HUES48 (cell line): ENCODE measurements at regions not wholly inside any gene's neighbourhood (a gene's known extent, or its start where the extent isn't known, plus 50 kb on each side); places are given as distances from the start of the nearest gene placed in this dataset.

ENCODE experiments used
- H3K27ac ChIP-seq: one replicate; pipeline ENCODE4 v1.7.0; 2013; ENCODE audit warnings: low read depth, low read length, inconsistent platforms
- H3K27me3 ChIP-seq: 2 replicates; pipeline ENCODE4 v1.6.1; 2013; ENCODE audit warnings: mild to moderate bottlenecking, low read length; ENCODE audit not compliant: control insufficient read depth, insufficient read depth
- H3K36me3 ChIP-seq: 2 replicates; pipeline ENCODE4 v1.6.1; 2013; ENCODE audit warnings: low read length; ENCODE audit not compliant: control insufficient read depth, insufficient read depth
- H3K4me1 ChIP-seq: 2 replicates; pipeline ENCODE4 v1.6.1; 2013; ENCODE audit warnings: mild to moderate bottlenecking, low read length; ENCODE audit not compliant: control insufficient read depth, insufficient read depth
- H3K4me3 ChIP-seq: 2 replicates; pipeline ENCODE4 v1.5.1; 2013; ENCODE audit warnings: mild to moderate bottlenecking, low read depth, low read length
- H3K9ac ChIP-seq: 2 replicates; pipeline ENCODE4 v1.6.1; 2013; ENCODE audit warnings: mild to moderate bottlenecking, low read depth, low read length, moderate library complexity
- H3K9me3 ChIP-seq: 2 replicates; pipeline ENCODE4 v1.6.1; 2013; ENCODE audit warnings: low read length; ENCODE audit not compliant: control insufficient read depth, insufficient read depth

DNA sequence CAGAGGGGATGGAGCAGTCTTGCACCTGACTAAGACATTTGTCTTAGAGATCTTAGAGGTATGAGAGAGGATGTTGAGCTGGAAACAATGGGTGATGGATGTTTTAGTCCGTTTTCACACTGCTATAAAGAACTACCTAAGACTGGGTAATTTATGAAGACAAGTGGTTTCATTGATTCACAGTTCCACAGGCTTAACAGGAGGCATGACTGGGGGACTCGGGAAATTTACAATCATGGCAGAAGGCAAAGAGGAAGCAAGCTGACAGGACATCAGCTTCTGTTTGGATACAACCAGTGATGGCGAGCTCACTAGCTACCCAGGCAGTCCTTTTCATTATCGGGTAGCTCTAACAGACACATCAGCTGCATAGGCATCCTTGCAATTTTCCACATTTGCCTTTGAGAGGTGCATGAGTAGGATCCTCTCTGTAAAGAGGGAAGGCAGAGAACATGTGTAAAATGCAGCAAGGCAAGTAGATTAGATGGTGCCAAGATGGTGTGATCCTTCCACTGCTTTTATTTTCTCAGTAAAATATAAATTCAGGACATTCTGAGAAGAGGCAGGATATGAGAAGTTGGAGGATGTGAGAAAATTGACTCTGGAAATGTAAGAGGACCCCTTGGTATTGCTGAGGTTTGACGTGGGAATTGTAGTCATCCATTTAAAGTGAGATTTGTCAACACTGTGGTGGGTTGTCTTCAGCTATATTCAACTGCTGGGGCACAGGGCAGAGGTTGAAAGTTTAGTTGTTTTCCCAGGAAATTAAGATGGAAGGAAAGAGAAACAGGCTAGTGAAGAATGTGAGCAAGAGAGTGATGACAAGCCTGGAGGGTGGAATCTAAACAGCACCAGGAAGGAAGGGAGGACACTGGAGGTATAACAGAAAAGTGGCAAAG, 1140.0 kb upstream of the AUTS2 start:
- H3K27ac ChIP-seq, result no peak overlapping the region
- no peaks in the 10 kb centered on the region for H3K27me3 ChIP-seq
- no peak overlapping the region for H3K9ac ChIP-seq
- H3K36me3 ChIP-seq, result no peaks in the 10 kb centered on the region
- H3K4me3 ChIP-seq, result no peak overlapping the region
- peaks cover 3% of the 10 kb centered on the region; the same call in 1 of the 2 replicates for H3K9me3 ChIP-seq
- H3K4me1 ChIP-seq, result no peaks in the 10 kb centered on the region

DNA sequence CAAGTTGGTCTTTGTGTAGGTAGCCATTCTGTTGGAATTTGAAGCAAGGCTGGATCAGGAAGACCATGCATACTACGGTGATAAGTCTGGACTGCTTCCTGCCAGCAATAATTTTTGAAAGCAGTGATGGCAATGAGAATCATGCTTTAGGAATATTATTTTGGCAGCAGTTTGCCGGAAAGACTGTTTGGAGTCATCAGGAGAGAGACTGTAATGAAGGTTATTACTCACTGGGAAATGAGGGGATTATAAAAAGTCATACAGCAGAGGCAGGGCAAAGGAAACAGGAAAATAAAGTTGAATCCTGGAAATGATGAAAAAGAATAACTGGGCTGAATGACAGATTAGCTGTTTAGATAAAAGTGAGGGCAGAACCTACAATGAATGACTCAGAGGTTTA, 1136.8 kb upstream of the AUTS2 start:
- Histone ChIP-seq H3K27ac (no peak overlapping the region), H3K9ac (no peak overlapping the region)

DNA sequence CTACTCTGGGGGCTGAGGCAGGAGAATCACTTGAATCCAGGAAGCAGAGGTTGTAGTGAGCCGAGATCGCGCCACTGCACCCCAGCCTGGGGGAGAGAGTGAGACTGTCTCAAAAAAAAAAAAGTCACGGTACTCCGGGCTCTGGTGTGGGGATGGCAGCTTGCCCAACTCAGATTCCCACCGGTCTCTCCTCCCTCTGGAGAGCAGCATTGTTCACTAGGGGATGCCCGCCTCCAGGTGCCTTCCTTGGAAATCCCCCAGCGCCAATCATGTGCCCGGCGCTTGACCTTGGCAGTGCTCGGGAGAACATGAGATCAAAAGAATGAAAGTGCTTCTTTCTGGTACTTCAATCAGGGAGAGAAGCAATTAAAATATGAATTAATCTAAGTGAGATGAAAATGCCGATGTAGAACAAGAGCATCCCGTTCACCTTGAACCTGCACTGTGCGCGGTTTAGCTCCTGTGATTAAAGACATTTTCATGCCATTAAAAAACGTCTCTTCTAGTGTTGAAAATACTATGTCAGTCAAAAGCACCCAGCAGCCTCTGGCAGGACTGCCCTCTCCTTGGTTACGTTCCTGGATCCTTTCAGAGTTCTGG, 1127.3 kb upstream of the AUTS2 start:
- Histone ChIP-seq H3K9me3 (no peaks in the 10 kb centered on the region), H3K4me3 (no peak overlapping the region), H3K4me1 (no peaks in the 10 kb centered on the region), H3K9ac (no peak overlapping the region), H3K36me3 (no peaks in the 10 kb centered on the region), H3K27me3 (no peaks in the 10 kb centered on the region), H3K27ac (no peak overlapping the region)

More for the DNA sequence above, 1136.8 kb upstream of the AUTS2 start:
- H3K4me3 ChIP-seq, result no peak overlapping the region
- no peaks in the 10 kb centered on the region for H3K4me1 ChIP-seq
- H3K27me3 ChIP-seq, result no peaks in the 10 kb centered on the region
- H3K9me3 ChIP-seq, result peaks cover under 1% of the 10 kb centered on the region; the same call in 1 of the 2 replicates
- no peaks in the 10 kb centered on the region for H3K36me3 ChIP-seq

DNA sequence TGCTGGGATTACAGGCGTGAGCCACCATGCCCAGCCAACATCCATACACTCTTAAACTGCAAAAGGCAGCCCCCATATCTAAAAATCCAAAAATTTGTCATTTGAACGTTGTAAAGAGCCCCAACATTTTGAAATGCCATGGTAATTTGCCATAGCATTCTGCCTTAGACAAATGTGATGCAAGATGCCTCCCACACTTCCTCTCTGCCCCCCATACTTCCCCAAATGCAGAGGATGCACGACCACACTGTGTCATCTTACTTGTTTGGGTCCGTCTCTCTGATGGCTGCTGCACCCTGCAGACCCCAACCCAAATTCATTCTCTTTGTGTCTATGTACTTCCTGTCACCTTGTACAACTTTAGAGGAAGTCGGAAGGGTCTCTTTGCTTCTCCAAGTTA, 1125.6 kb upstream of the AUTS2 start:
- H3K4me3 ChIP-seq, result no peak overlapping the region
- H3K36me3 ChIP-seq, result no peaks in the 10 kb centered on the region
- H3K9ac ChIP-seq, result no peak overlapping the region
- no peaks in the 10 kb centered on the region for H3K4me1 ChIP-seq
- H3K27ac ChIP-seq, result no peak overlapping the region
- H3K9me3 ChIP-seq, result no peaks in the 10 kb centered on the region
- H3K27me3 ChIP-seq, result no peaks in the 10 kb centered on the region

DNA sequence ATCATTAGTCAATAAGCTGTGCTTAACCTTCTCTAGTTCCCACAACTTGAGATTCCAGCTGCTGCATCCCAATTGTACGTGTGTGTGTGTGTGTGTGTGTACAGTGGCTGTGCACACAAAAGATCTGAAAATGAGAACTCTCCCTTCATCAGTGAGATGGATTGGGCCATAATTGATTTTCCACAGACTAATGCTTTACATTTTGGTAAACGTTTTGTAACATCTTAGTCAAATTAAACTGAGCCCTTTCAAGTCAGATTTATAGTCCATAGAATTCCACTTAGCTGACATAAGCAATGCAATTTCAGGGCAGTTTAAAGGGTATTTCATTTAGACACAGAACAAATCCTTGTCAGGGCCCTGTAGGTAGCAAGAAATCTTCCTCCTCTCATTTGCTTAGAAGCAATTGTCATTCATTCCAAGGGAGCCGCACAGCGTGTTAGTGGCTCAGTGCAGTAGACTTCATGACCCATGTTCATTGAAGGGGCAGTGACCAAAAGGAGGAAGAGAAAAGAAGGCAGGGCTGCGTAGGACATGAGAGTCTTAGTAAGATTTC, 1123.5 kb upstream of the AUTS2 start:
- Histone ChIP-seq H3K4me1 (no peaks in the 10 kb centered on the region), H3K9me3 (no peaks in the 10 kb centered on the region), H3K4me3 (no peak overlapping the region), H3K36me3 (no peaks in the 10 kb centered on the region), H3K9ac (no peak overlapping the region), H3K27ac (no peak overlapping the region), H3K27me3 (no peaks in the 10 kb centered on the region)

DNA sequence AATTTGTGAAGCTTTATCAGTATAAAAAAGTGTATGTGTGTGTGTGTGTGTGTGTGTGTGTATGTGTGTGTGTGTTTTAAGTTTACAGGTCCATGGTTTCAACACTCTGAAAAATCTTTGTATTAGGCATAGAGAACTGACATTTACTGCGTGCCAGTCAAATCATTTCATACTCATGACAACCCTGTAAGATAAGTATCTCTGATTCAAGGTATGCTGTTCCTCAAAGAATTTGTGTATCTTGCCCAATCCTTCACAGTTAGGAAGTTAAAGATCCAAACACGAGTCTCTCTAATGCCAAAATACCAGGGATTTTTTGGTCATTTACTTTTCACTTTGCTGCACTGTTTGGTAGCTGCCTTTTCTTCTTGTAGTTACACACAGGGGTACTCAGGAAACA, 1121.3 kb upstream of the AUTS2 start:
- Histone ChIP-seq H3K4me3 (no peak overlapping the region), H3K9me3 (no peaks in the 10 kb centered on the region), H3K9ac (no peak overlapping the region), H3K27me3 (no peaks in the 10 kb centered on the region), H3K36me3 (no peaks in the 10 kb centered on the region), H3K4me1 (no peaks in the 10 kb centered on the region), H3K27ac (no peak overlapping the region)

DNA sequence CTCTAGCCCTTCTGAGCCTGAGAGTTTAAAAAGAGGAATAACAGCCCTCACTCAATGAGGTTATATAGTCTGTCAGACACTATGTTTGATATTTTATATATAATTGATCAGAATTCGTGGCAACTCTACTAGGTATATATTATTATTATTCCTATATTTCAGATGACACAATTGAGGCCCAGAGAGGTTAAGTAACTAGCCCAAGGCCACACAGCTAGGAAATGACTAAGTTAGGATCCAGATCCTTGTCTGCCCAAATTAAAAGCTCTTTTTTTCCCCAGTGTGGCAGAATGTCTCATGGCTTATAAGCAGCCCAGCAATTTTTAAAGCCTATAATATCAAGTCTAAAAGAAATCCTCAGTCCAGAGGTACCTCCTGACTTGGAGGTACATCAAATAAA, 1119.9 kb upstream of the AUTS2 start:
- Histone ChIP-seq H3K4me1 (no peaks in the 10 kb centered on the region), H3K36me3 (no peaks in the 10 kb centered on the region), H3K9me3 (no peaks in the 10 kb centered on the region), H3K9ac (no peak overlapping the region), H3K27me3 (no peaks in the 10 kb centered on the region), H3K4me3 (no peak overlapping the region), H3K27ac (no peak overlapping the region)

DNA sequence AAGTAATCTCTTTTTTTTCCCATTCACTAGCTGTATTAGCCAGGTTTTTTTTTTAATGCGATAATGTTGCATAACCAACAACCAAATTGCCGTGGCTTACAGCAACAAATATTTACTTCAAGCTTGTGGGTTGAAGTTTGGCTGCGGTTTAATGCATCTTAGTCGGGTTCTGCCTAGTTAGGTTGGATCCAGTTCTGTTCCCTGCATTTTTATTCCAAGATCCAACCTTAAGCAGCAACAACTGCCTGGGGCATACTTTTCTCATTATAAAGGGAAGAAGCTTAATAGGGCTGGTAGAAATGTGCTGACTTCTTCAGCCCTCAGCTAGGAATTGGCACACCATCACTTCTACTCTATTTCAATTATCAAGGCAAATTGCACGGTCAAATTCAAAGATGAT, 1115.5 kb upstream of the AUTS2 start:
- H3K27ac ChIP-seq, result no peak overlapping the region
- no peaks in the 10 kb centered on the region for H3K27me3 ChIP-seq
- H3K36me3 ChIP-seq, result no peaks in the 10 kb centered on the region
- no peaks in the 10 kb centered on the region for H3K9me3 ChIP-seq
- no peak overlapping the region for H3K4me3 ChIP-seq
- no peaks in the 10 kb centered on the region for H3K4me1 ChIP-seq
- H3K9ac ChIP-seq, result no peak overlapping the region

DNA sequence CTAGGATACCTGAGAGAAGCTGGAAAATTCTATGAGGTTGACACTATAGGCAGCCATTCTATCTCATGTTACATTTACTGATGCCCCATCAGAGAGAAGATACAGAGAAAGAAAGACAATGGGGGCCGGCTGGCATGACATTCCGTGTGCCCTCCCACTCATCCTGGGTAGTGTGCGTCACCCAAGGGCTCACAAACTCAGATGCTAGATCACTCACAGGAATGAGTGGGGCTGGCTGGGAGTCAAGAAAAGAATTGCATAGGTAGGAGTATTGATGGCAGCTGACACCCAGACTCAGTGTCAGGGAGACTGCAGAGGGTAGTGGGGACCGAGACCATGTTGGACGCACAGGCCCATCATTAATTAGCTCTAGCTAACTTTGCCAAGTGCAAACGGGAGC, 1113.5 kb upstream of the AUTS2 start:
- no peaks in the 10 kb centered on the region for H3K27me3 ChIP-seq

DNA sequence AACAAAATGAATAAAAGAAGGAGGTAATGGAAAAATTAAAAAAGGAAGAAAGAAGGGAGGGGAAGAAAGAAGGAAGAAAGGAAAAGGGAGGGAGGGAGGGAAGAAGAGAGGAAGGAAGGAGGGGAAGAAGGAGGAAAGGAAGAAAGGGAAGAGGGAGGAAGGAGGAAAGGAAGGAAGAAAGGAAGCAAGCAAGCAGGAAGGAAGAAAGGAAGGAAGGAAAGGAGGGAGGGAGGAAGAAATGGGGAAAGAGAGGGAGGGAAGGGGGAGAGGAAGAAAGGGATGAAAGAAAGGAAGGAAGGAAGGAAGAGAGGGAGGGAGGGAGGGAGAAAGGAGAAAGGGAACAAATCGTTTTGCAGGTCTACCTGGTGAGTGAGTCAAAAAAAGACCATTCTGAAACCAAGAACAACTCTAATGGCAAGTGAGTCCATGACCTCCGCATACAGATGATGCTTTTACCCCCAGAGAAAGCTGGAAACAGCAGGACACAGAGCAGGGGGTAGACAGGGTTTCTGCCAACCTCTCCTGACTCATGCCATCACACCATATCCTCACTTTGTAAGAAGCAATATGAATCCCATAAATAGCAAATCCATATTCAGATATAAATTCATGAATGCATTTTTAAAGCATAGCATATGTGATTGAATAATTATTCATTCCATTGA, 1112.9 kb upstream of the AUTS2 start:
- Histone ChIP-seq H3K4me3 (no peak overlapping the region), H3K36me3 (no peaks in the 10 kb centered on the region), H3K27me3 (no peaks in the 10 kb centered on the region), H3K9me3 (no peaks in the 10 kb centered on the region), H3K27ac (no peak overlapping the region), H3K9ac (no peak overlapping the region), H3K4me1 (no peaks in the 10 kb centered on the region)

More for the DNA sequence above, 1113.5 kb upstream of the AUTS2 start:
- Histone ChIP-seq H3K27ac (no peak overlapping the region), H3K4me1 (no peaks in the 10 kb centered on the region), H3K36me3 (no peaks in the 10 kb centered on the region), H3K9ac (no peak overlapping the region), H3K9me3 (no peaks in the 10 kb centered on the region), H3K4me3 (no peak overlapping the region)
